GM10248 (cell line): ENCODE measurements at regions not wholly inside any gene's neighbourhood (a gene's known extent, or its start where the extent isn't known, plus 50 kb on each side); places are given as distances from the start of the nearest gene placed in this dataset.

ENCODE experiments used
- CTCF ChIA-PET: fragments of 300-600 bp; sonication (Branson Sonifier 250); formaldehyde crosslinking; extraction: SDS; loops from one replicate; lab custom pipeline; 2021; ENCODE audit warnings: antibody characterized with exemption; lab: Yijun Ruan, JAX
- POLR2A ChIA-PET: fragments of 350-650 bp; sonication (Branson Sonifier 250); formaldehyde crosslinking; extraction: SDS; loops from one replicate; lab custom pipeline; 2020; ENCODE audit warnings: antibody characterized with exemption; lab: Yijun Ruan, JAX
- DNase-seq: peaks from one replicate; pipeline ENCODE4 v3.0.0; 2012; ENCODE audit errors: extremely low spot score
- TF ChIP-seq, protein P1 (sequence below): IDR thresholded peaks from 2 replicates; pipeline ENCODE4 v1.5.1; 2012; ENCODE audit warnings: mild to moderate bottlenecking, low read depth; ENCODE audit errors: extremely low read depth, missing control alignments, control extremely low read depth

DNA sequence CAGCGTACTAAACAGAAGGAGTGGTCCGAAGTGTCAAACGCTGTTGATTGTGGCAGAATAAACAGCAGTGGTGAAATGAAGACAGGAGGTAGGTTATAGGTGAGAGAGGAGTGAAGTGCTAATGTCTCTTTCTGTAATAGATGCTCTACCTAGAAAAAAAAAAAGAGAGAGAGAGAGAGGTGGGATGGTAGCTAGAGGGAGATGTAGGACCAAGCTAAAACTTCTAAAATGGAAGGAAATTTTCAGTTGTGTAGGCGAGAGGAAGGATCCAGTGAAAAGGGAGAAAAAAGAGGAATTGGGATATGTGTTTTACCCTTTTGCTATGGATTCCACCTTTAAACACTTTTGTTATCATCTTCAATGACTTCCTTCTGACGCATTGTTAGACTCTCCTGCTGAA is 126.5 kb upstream of the BMP2 start:
- CTCF ChIA-PET = no interaction called here
- POLR2A ChIA-PET = no interaction called here
- TF ChIP-seq, protein P1, sequence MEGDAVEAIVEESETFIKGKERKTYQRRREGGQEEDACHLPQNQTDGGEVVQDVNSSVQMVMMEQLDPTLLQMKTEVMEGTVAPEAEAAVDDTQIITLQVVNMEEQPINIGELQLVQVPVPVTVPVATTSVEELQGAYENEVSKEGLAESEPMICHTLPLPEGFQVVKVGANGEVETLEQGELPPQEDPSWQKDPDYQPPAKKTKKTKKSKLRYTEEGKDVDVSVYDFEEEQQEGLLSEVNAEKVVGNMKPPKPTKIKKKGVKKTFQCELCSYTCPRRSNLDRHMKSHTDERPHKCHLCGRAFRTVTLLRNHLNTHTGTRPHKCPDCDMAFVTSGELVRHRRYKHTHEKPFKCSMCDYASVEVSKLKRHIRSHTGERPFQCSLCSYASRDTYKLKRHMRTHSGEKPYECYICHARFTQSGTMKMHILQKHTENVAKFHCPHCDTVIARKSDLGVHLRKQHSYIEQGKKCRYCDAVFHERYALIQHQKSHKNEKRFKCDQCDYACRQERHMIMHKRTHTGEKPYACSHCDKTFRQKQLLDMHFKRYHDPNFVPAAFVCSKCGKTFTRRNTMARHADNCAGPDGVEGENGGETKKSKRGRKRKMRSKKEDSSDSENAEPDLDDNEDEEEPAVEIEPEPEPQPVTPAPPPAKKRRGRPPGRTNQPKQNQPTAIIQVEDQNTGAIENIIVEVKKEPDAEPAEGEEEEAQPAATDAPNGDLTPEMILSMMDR = no peak
- no peak for DNase-seq

DNA sequence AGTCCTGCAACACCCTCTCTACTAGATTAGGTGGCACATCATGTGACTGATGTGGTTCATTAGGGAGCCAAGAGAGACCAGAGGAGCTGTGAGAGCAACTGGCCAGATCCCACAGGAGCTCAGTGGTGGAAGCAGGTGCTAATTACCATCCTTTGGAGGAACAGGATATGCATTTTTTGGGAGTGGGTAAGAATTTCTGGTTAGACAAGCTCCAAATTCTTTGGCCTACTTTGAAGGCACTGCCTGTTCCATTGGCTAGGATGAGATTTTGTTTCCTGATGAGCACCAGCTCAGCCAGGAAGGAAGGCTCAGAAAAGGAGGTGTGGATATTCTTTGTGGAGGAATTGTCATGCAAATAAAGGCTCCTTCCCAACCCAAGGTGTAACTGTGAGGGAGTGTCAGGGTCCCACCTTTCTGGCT is 130.3 kb upstream of the BMP2 start:
- DNase-seq = no peak
- CTCF ChIA-PET = interaction anchor here (1.2 to 1.3 kb wide), 2 partner anchors 13 to 24 kb away, joined by 3 to 6 read pairs; no protein-coding TSS in a partner anchor
- POLR2A ChIA-PET = no interaction called here
- TF ChIP-seq, protein P1 = no peak

DNA sequence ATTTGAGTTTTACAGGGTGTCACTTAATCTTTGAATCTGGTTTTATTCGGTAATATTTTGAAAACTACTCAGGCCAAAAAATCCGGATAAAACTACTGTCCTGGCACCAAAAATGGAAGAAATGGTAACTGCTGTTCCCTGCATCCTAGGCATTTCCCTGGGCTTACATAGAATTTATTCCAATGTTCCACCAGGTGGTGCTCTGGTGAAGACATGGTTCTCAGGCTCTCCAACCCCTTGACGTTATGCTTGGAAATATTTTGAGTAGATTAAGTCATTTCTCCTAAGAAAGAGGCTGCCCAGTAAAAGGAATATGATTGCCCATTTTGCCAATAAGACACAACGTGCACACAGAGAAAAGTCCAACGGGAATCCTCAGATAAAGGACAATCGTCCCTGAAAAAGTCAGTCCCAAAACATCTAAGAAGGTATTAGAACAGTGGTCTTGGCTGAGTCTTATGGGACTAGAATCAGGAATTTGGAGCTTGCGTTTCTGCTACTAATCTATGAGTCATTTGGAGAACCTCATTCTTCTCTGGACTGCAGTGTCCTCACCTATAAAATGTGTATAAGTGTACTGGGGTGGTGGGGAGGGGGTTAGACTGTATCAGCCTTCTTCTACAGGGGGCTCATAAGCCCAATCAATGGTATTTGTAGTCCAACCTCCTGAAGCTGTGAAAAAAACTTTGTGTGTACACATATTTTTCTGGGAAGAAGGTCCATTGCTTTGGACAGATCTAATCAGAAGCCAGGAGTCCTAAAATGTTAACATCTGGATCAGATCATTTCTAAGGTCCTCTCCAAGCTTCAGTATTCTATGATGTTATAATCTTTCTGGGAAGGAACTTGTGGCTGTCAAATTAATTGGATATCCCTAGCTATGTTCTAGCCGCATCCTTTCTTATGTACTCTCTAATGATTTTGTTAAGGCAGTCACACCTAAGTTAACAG is 131.0 kb upstream of the BMP2 start:
- POLR2A ChIA-PET = no interaction called here

DNA sequence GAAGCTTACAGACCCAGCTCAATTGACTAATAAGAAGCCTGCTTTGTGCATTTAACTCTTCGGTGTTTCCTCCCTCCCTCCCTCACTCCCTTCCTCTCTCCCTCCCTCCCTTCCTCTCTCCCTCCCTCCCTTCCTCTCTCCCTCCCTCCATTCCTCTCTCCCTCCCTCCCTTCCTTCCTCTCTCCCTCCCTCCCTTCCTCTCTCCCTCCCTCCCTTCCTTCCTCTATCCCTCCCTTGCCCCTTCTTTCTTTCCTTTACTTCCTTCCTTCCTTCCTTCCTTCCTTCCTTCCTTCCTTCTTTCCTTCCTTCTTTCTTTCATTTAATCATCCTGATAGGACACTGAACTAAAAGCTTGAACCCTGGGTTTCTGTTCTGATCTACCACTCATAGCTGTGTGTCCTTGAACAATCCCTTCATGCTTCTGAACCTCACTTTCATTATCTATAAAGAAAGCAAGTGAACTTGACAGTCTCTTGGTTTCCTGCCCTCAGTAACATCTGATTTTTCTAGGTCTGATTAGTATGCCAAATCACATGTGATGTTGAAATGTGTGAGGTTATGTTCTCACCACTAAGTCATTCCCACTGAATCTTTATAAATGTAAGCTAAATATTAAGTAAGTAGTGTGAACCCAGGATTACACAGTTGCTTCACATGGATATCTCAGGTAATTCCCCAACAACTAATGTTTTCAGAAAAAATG is 132.3 kb upstream of the BMP2 start:
- TF ChIP-seq, protein P1 = no peak
- ChIA-PET CTCF (interaction anchor here (1.3 to 1.4 kb wide), 2 partner anchors 10 to 16 kb away, joined by 3 to 7 read pairs; no protein-coding TSS in a partner anchor), POLR2A (interaction anchor here (0.6 kb wide), 1 partner anchor 1298 kb away, joined by 4 read pairs; no protein-coding TSS in a partner anchor)
- no peak for DNase-seq

More for the DNA sequence above, 131.0 kb upstream of the BMP2 start:
- CTCF ChIA-PET = interaction anchor here (1.2 to 1.3 kb wide), 2 partner anchors 12 to 25 kb away, joined by 3 to 6 read pairs; no protein-coding TSS in a partner anchor
- DNase-seq = no peak
- TF ChIP-seq, protein P1 = peak; percentile 5

DNA sequence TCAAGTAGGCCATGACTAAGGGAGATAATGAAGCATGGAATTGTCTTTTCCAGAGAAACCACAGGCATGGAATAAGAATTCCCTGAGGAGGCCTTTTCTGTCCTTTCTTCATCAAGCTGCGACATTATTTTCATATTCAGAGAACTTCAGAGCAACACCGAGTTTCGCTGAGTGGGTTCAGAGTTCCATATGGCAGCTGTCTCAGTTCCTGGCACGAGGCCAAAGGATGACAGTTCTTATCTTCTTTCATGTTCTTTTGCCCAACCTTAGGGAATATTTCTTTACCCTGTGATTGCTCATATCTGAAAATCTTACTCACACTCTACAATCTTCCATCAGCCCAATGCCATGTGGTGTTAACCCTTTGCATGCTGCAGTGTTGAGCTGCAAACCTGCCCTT is 135.3 kb upstream of the BMP2 start:
- POLR2A ChIA-PET = no interaction called here
- CTCF ChIA-PET = interaction anchor here (0.7 to 1.5 kb wide), 2 partner anchors 10 kb away, joined by 4 to 5 read pairs; no protein-coding TSS in a partner anchor
- TF ChIP-seq, protein P1 = no peak
- no peak for DNase-seq

DNA sequence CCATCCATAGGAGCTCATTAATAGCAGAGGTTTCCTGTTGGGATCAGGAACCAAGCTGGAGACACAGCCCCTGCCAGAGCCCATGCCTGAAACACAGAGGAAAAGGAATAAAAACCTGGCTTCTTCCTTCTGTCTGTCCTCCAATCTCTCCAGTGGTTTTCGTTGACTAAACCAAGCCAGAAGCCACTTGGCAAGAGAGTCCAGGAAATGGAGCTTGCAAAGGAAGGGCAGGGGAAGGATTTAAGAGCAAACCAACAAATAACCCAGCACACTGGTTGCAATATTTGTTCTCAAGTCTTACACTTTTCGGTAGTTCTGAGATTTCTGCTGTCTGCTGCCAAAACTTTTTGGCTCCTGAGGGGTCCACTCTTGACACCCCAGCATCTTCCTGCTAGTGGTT is 137.0 kb upstream of the BMP2 start:
- TF ChIP-seq, protein P1 = no peak
- no peak for DNase-seq
- POLR2A ChIA-PET = no interaction called here
- CTCF ChIA-PET = interaction anchor here (1.5 to 1.7 kb wide), 2 partner anchors 12 to 22 kb away, joined by 4 to 5 read pairs; no protein-coding TSS in a partner anchor
